ENCODE measurements at regions not wholly inside any gene's neighbourhood (a gene's known extent, or its start where the extent isn't known, plus 50 kb on each side); places are given as distances from the start of the nearest gene placed in this dataset.

- TF ChIP-seq CTCF (IDR thresholded peaks at IDR 0.05; ENCODE audit: extremely low read depth, low read depth, low read length): no peak
- no peaks in the 10 kb centered on the region for H3K9me3 ChIP-seq (ENCODE audit: low read depth, low read length)
- no peaks in the 10 kb centered on the region for H3K36me3 ChIP-seq (ENCODE audit: insufficient read depth, low read length)
- DNase-seq (ENCODE audit: insufficient read length, low spot score, missing footprints): no peak
- no peak overlapping the region for H2AFZ ChIP-seq (ENCODE audit: low read length)
- H3K4me2 ChIP-seq (ENCODE audit: insufficient read depth, low read length): no peak overlapping the region
- H3K4me1 ChIP-seq (ENCODE audit: insufficient read depth, low read length): peaks cover 14% of the 10 kb centered on the region
- H4K20me1 ChIP-seq (ENCODE audit: insufficient read depth, low read length): no peaks in the 10 kb centered on the region
- no peak overlapping the region for H3K4me3 ChIP-seq (ENCODE audit: insufficient read depth, low read length)
- no peaks in the 10 kb centered on the region for H3K27me3 ChIP-seq (ENCODE audit: insufficient read depth, low read length)
- no peak overlapping the region for H3K27ac ChIP-seq (ENCODE audit: low read depth, low read length)
- no peaks in the 10 kb centered on the region for H3K79me2 ChIP-seq (ENCODE audit: insufficient read depth, low read length)
Observed at GRCh38 chr3:30521156-30521715, 85.2 kb upstream of the TGFBR2 start.

- H3K4me1 ChIP-seq (ENCODE audit: insufficient read depth, low read length): peaks cover 12% of the 10 kb centered on the region
- peak overlapping the region; percentile 61 for H2AFZ ChIP-seq (ENCODE audit: low read length)
- no peak overlapping the region for H3K4me3 ChIP-seq (ENCODE audit: insufficient read depth, low read length)
- H3K27me3 ChIP-seq (ENCODE audit: insufficient read depth, low read length): no peaks in the 10 kb centered on the region
- DNase-seq (ENCODE audit: insufficient read length, low spot score, missing footprints): no peak
- no peaks in the 10 kb centered on the region for H3K36me3 ChIP-seq (ENCODE audit: insufficient read depth, low read length)
- no peak overlapping the region for H3K4me2 ChIP-seq (ENCODE audit: insufficient read depth, low read length)
- H3K27ac ChIP-seq (ENCODE audit: low read depth, low read length): no peak overlapping the region
- no peak for TF ChIP-seq CTCF (IDR thresholded peaks at IDR 0.05; ENCODE audit: extremely low read depth, low read depth, low read length)
- no peaks in the 10 kb centered on the region for H3K79me2 ChIP-seq (ENCODE audit: insufficient read depth, low read length)
- H3K9me3 ChIP-seq (ENCODE audit: low read depth, low read length): no peaks in the 10 kb centered on the region
- H4K20me1 ChIP-seq (ENCODE audit: insufficient read depth, low read length): no peaks in the 10 kb centered on the region
Observed at GRCh38 chr3:30522476-30522875, 83.9 kb upstream of the TGFBR2 start.

GRCh38 chr3:30523366-30523765 lies 83.0 kb upstream of the TGFBR2 start:
- H3K4me1 ChIP-seq (ENCODE audit: insufficient read depth, low read length): peaks cover 7% of the 10 kb centered on the region
- H3K4me2 ChIP-seq (ENCODE audit: insufficient read depth, low read length): no peak overlapping the region
- no peaks in the 10 kb centered on the region for H3K27me3 ChIP-seq (ENCODE audit: insufficient read depth, low read length)
- H2AFZ ChIP-seq (ENCODE audit: low read length): no peak overlapping the region
- H3K4me3 ChIP-seq (ENCODE audit: insufficient read depth, low read length): no peak overlapping the region
- H3K79me2 ChIP-seq (ENCODE audit: insufficient read depth, low read length): no peaks in the 10 kb centered on the region
- no peaks in the 10 kb centered on the region for H3K36me3 ChIP-seq (ENCODE audit: insufficient read depth, low read length)
- no peak overlapping the region for H3K27ac ChIP-seq (ENCODE audit: low read depth, low read length)
- H4K20me1 ChIP-seq (ENCODE audit: insufficient read depth, low read length): no peaks in the 10 kb centered on the region
- no peaks in the 10 kb centered on the region for H3K9me3 ChIP-seq (ENCODE audit: low read depth, low read length)
- TF ChIP-seq CTCF (IDR thresholded peaks at IDR 0.05; ENCODE audit: extremely low read depth, low read depth, low read length): no peak
- DNase-seq (ENCODE audit: insufficient read length, low spot score, missing footprints): no peak

- Histone ChIP-seq H3K27ac (ENCODE audit: low read depth, low read length) (no peak overlapping the region), H3K79me2 (ENCODE audit: insufficient read depth, low read length) (no peaks in the 10 kb centered on the region), H3K27me3 (ENCODE audit: insufficient read depth, low read length) (no peaks in the 10 kb centered on the region), H4K20me1 (ENCODE audit: insufficient read depth, low read length) (no peaks in the 10 kb centered on the region), H3K4me3 (ENCODE audit: insufficient read depth, low read length) (no peak overlapping the region), H3K4me1 (ENCODE audit: insufficient read depth, low read length) (peaks cover 5% of the 10 kb centered on the region), H3K9me3 (ENCODE audit: low read depth, low read length) (no peaks in the 10 kb centered on the region), H2AFZ (ENCODE audit: low read length) (no peak overlapping the region), H3K36me3 (ENCODE audit: insufficient read depth, low read length) (no peaks in the 10 kb centered on the region), H3K4me2 (ENCODE audit: insufficient read depth, low read length) (no peak overlapping the region)
- no peak for DNase-seq (ENCODE audit: insufficient read length, low spot score, missing footprints)
- TF ChIP-seq CTCF (IDR thresholded peaks at IDR 0.05; ENCODE audit: extremely low read depth, low read depth, low read length): no peak
Observed at GRCh38 chr3:30524357-30525040, 81.9 kb upstream of the TGFBR2 start.
